Kidney capillary endothelial cell (primary cell): ENCODE measurements at regions not wholly inside any gene's neighbourhood (a gene's known extent, or its start where the extent isn't known, plus 50 kb on each side); places are given as distances from the start of the nearest gene placed in this dataset.

Experiments used
- DNase-seq: peaks from one replicate; pipeline ENCODE4 v3.0.0-alpha.2; 2018; ENCODE audit warnings: low spot score

DNA sequence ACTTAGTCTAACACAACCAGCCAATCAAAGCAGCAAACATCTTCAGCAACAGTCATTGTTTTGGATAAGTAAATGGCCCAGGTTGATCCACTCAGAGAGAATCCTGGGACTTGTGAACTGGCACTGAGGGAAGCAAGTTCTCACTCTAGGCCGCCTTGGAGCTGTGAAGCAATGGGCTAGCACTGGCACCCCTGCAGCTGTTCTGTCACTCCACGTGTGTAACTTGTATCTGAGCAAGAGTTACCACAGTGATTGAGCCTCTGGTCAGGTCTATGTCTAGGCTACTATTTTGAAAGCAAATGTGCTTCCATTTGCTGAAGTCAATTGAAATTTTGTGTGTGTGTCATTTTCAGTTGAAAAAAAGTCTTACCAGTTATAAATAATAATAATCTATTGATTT, 57.2 kb upstream of the HS3ST1 start:
- no peak for DNase-seq

DNA sequence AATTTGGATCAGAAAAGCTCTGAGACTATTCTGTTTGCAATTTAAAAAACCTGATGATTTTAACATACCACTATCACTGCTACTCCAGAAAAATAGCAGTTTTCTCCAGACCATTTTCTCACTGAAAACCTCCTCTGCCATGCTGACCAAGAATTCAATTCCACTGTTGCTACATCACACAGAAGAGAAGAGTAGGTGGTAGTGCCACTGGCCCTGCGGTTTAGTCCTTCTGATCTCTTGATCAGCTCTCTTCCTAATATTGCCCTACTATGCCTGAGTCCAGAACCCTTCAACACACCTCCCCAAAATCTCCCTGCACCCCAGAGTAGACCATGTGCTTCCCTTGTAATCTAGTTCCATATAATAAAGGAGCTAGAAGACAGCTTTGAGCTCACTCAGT, 55.8 kb upstream of the HS3ST1 start:
- DNase-seq, result no peak

- peak; percentile 80 for DNase-seq
Observed at GRCh38 chr4:11483046-11483445, 54.4 kb upstream of the HS3ST1 start.

- peak; percentile 92 for DNase-seq
Observed at GRCh38 chr4:11480683-11481082, 52.0 kb upstream of the HS3ST1 start.
